ENCODE measurements at regions not wholly inside any gene's neighbourhood (a gene's known extent, or its start where the extent isn't known, plus 50 kb on each side); places are given as distances from the start of the nearest gene placed in this dataset.

GRCh38 chr10:89923661-89924060 lies 222.3 kb downstream of the KIF20B start:
- Histone ChIP-seq H3K9ac (ENCODE audit: low read length) (no peak overlapping the region), H3K36me3 (ENCODE audit: low read length) (no peaks in the 10 kb centered on the region), H3K27me3 (ENCODE audit: low read length) (no peaks in the 10 kb centered on the region), H3K79me2 (ENCODE audit: insufficient read depth, low read length) (no peaks in the 10 kb centered on the region), H3K4me3 (ENCODE audit: insufficient read depth, low read length, poor library complexity, severe bottlenecking) (no peak overlapping the region), H3K9me3 (ENCODE audit: insufficient read depth, low read length) (no peaks in the 10 kb centered on the region), H4K20me1 (ENCODE audit: low read depth, low read length) (no peaks in the 10 kb centered on the region), H3K27ac (ENCODE audit: low read depth, low read length) (no peak overlapping the region), H3K4me2 (ENCODE audit: low read depth, low read length, poor library complexity, severe bottlenecking) (no peak overlapping the region), H3K9me2 (replicated peaks; ENCODE audit: insufficient read depth, low read length) (no peaks in the 10 kb centered on the region), H3F3A (ENCODE audit: insufficient read depth) (no peaks in the 10 kb centered on the region), H2AFZ (ENCODE audit: low read depth, low read length, severe bottlenecking) (no peak overlapping the region)
- TF ChIP-seq EZH2phosphoT487 (conservative IDR thresholded peaks at IDR 0.05; ENCODE audit: low read length) (no peak), CTCF (IDR thresholded peaks at IDR 0.05; ENCODE audit: insufficient read depth, low read length, poor library complexity, severe bottlenecking) (no peak)

GRCh38 chr10:89924261-89924660 lies 222.9 kb downstream of the KIF20B start:
- Histone ChIP-seq H3K9me3 (ENCODE audit: insufficient read depth, low read length) (no peaks in the 10 kb centered on the region), H2AFZ (ENCODE audit: low read depth, low read length, severe bottlenecking) (no peak overlapping the region)

GRCh38 chr10:89926736-89927135 lies 225.3 kb downstream of the KIF20B start:
- Histone ChIP-seq H3K9ac (ENCODE audit: low read length) (no peak overlapping the region), H3K27ac (ENCODE audit: low read depth, low read length) (no peak overlapping the region), H3K4me3 (ENCODE audit: insufficient read depth, low read length, poor library complexity, severe bottlenecking) (no peak overlapping the region), H3K79me2 (ENCODE audit: insufficient read depth, low read length) (no peaks in the 10 kb centered on the region), H3K9me3 (ENCODE audit: insufficient read depth, low read length) (no peaks in the 10 kb centered on the region), H3F3A (ENCODE audit: insufficient read depth) (no peaks in the 10 kb centered on the region), H3K4me2 (ENCODE audit: low read depth, low read length, poor library complexity, severe bottlenecking) (no peak overlapping the region), H4K20me1 (ENCODE audit: low read depth, low read length) (no peaks in the 10 kb centered on the region), H2AFZ (ENCODE audit: low read depth, low read length, severe bottlenecking) (no peak overlapping the region), H3K27me3 (ENCODE audit: low read length) (no peaks in the 10 kb centered on the region), H3K9me2 (replicated peaks; ENCODE audit: insufficient read depth, low read length) (no peaks in the 10 kb centered on the region), H3K36me3 (ENCODE audit: low read length) (no peaks in the 10 kb centered on the region)
- TF ChIP-seq CTCF (IDR thresholded peaks at IDR 0.05; ENCODE audit: insufficient read depth, low read length, poor library complexity, severe bottlenecking): no peak
- TF ChIP-seq EZH2phosphoT487 (conservative IDR thresholded peaks at IDR 0.05; ENCODE audit: low read length): no peak

More at GRCh38 chr10:89924261-89924660, 222.9 kb downstream of the KIF20B start:
- H3F3A ChIP-seq (ENCODE audit: insufficient read depth): no peaks in the 10 kb centered on the region
- H3K79me2 ChIP-seq (ENCODE audit: insufficient read depth, low read length): no peaks in the 10 kb centered on the region
- no peak for TF ChIP-seq EZH2phosphoT487 (conservative IDR thresholded peaks at IDR 0.05; ENCODE audit: low read length)
- TF ChIP-seq CTCF (IDR thresholded peaks at IDR 0.05; ENCODE audit: insufficient read depth, low read length, poor library complexity, severe bottlenecking): no peak
- no peaks in the 10 kb centered on the region for H3K36me3 ChIP-seq (ENCODE audit: low read length)
- H3K9me2 ChIP-seq (replicated peaks; ENCODE audit: insufficient read depth, low read length): no peaks in the 10 kb centered on the region
- H3K4me3 ChIP-seq (ENCODE audit: insufficient read depth, low read length, poor library complexity, severe bottlenecking): no peak overlapping the region
- no peak overlapping the region for H3K9ac ChIP-seq (ENCODE audit: low read length)
- H3K27me3 ChIP-seq (ENCODE audit: low read length): no peaks in the 10 kb centered on the region
- no peak overlapping the region for H3K27ac ChIP-seq (ENCODE audit: low read depth, low read length)
- H3K4me2 ChIP-seq (ENCODE audit: low read depth, low read length, poor library complexity, severe bottlenecking): no peak overlapping the region
- no peaks in the 10 kb centered on the region for H4K20me1 ChIP-seq (ENCODE audit: low read depth, low read length)

Data from SU-DHL-6 (cell line).